PC-3 (cell line): ENCODE measurements at regions not wholly inside any gene's neighbourhood (a gene's known extent, or its start where the extent isn't known, plus 50 kb on each side); places are given as distances from the start of the nearest gene placed in this dataset.

Experiments
- ATAC-seq: fragments of 200-7000 bp; cut with Tn5 transposase; 2 replicates; pipeline ENCODE4 v1.9.1; 2020; ENCODE audit warnings: mild to moderate bottlenecking, moderate library complexity
- BruUV-seq: library from RNA; stranded (reverse); fragments of 400-500 nt; replicated peaks from 2 replicates; lab custom pipeline; 2021; lab: Mats Ljungman, UMichigan
- CTCF ChIA-PET: fragments of 300-600 bp; sonication (Branson Sonifier 250); formaldehyde crosslinking; loops from one replicate; lab custom pipeline; 2022; ENCODE audit warnings: antibody characterized with exemption; lab: Charles Lee
- POLR2A ChIA-PET: fragments of 300-600 bp; sonication (Branson Sonifier 250); formaldehyde crosslinking; loops from one replicate; lab custom pipeline; 2022; ENCODE audit warnings: antibody characterized with exemption; ENCODE audit not compliant: unreplicated experiment; lab: Charles Lee
- DNase-seq: peaks from one replicate; pipeline ENCODE4 v3.0.0-alpha.2; 2015
- H2AFZ ChIP-seq: fragments of 300-600 bp; sonication (generic); 2 replicates; pipeline ENCODE4 v1.6.0; 2016; ENCODE audit warnings: antibody characterized with exemption, low read length
- H3F3A ChIP-seq: fragments of 300-600 bp; sonication (generic); one replicate; pipeline ENCODE4 v1.6.0; 2017; ENCODE audit warnings: antibody characterized with exemption, low read length, control low read depth, mild to moderate bottlenecking; ENCODE audit not compliant: unreplicated experiment
- H3K27ac ChIP-seq: fragments of 300-600 bp; sonication (generic); 2 replicates; pipeline ENCODE4 v1.5.1; 2016; ENCODE audit warnings: mild to moderate bottlenecking, low read length
- H3K27me3 ChIP-seq: fragments of 300-600 bp; sonication (generic); 2 replicates; pipeline ENCODE4 v1.6.1; 2016; ENCODE audit warnings: low read length, mixed read lengths
- H3K36me3 ChIP-seq: fragments of 300-600 bp; sonication (generic); 2 replicates; pipeline ENCODE4 v1.6.1; 2016; ENCODE audit warnings: low read depth, mixed run types, low read length, mixed read lengths
- H3K4me1 ChIP-seq: fragments of 300-600 bp; sonication (generic); 2 replicates; pipeline ENCODE4 v1.5.1; 2016; ENCODE audit warnings: low read length; ENCODE audit not compliant: insufficient read depth
- H3K4me2 ChIP-seq: fragments of 300-600 bp; sonication (generic); 2 replicates; pipeline ENCODE4 v1.6.0; 2016; ENCODE audit warnings: low read length
- H3K4me3 ChIP-seq: fragments of 300-600 bp; sonication (generic); 2 replicates; pipeline ENCODE4 v1.5.1; 2016; ENCODE audit warnings: mild to moderate bottlenecking, low read length, mixed read lengths
- H3K79me2 ChIP-seq: fragments of 300-600 bp; sonication (generic); 2 replicates; pipeline ENCODE4 v1.6.1; 2017; ENCODE audit warnings: low read length, mixed read lengths
- H3K9ac ChIP-seq: fragments of 300-600 bp; sonication (generic); 2 replicates; pipeline ENCODE4 v1.6.0; 2016; ENCODE audit warnings: mild to moderate bottlenecking, low read length
- H3K9me2 ChIP-seq: fragments of 300-600 bp; sonication (generic); replicated peaks from 2 replicates; pipeline ENCODE4 v1.6.1; 2016; ENCODE audit warnings: mixed run types, low read length, mixed read lengths
- H3K9me3 ChIP-seq: fragments of 300-600 bp; sonication (generic); 2 replicates; pipeline ENCODE4 v1.6.1; 2016; ENCODE audit warnings: low read length, mixed read lengths
- H4K20me1 ChIP-seq: fragments of 300-600 bp; sonication (generic); 2 replicates; pipeline ENCODE4 v1.6.1; 2016; ENCODE audit warnings: low read length, mixed read lengths
- CTCF ChIP-seq: fragments of 300-600 bp; sonication (generic); conservative IDR thresholded peaks from 2 replicates; pipeline ENCODE4 v1.5.1; 2017; ENCODE audit warnings: antibody characterized with exemption, low read depth, mild to moderate bottlenecking, low read length
- EZH2 ChIP-seq: fragments of 300-600 bp; sonication (generic); IDR thresholded peaks from one replicate; pipeline ENCODE4 v1.6.1; 2017; ENCODE audit warnings: antibody characterized with exemption, mild to moderate bottlenecking, low read length; ENCODE audit not compliant: unreplicated experiment
- EZH2phosphoT487 ChIP-seq: fragments of 300-600 bp; sonication (generic); IDR thresholded peaks from 2 replicates; pipeline ENCODE4 v1.6.1; 2018; ENCODE audit warnings: mild to moderate bottlenecking, antibody characterized with exemption, low read length, borderline replicate concordance
- intact Hi-C: fragments of 100-400 bp; cut with micrococcal nuclease; formaldehyde crosslinking; loops from 2 replicates; pipeline ENCODE4 v1.9.0; 2023

GRCh38 chr2:236971131-236971821 lies 114.4 kb upstream of the COPS8 start:
- H2AFZ ChIP-seq, result no peak overlapping the region
- no peak for DNase-seq
- H3F3A ChIP-seq, result peaks cover 4% of the 10 kb centered on the region
- ChIA-PET POLR2A (no interaction called here), CTCF (no interaction called here)
- no peak for ATAC-seq
- no peaks in the 10 kb centered on the region for H3K9me3 ChIP-seq
- TF ChIP-seq EZH2 (no peak), EZH2phosphoT487 (no peak), CTCF (no peak)
- no peaks in the 10 kb centered on the region for H3K9me2 ChIP-seq
- H3K79me2 ChIP-seq, result no peaks in the 10 kb centered on the region
- no peaks in the 10 kb centered on the region for H4K20me1 ChIP-seq
- H3K4me1 ChIP-seq, result peaks cover 24% of the 10 kb centered on the region
- BruUV-seq, result no TSS peak
- no peak overlapping the region for H3K9ac ChIP-seq
- H3K4me2 ChIP-seq, result no peak overlapping the region
- intact Hi-C loops, result no loop called here
- no peaks in the 10 kb centered on the region for H3K27me3 ChIP-seq
- H3K36me3 ChIP-seq, result no peaks in the 10 kb centered on the region
- H3K4me3 ChIP-seq, result no peak overlapping the region
- no peak overlapping the region for H3K27ac ChIP-seq

GRCh38 chr2:236971919-236972381 lies 113.7 kb upstream of the COPS8 start:
- no peaks in the 10 kb centered on the region for H3K27me3 ChIP-seq
- H3K9me3 ChIP-seq, result no peaks in the 10 kb centered on the region
- no peak overlapping the region; the same call in 1 of the 2 replicates for H2AFZ ChIP-seq
- H3K4me2 ChIP-seq, result peak overlapping the region; percentile 50; the same call in 1 of the 2 replicates
- no peak for ATAC-seq
- H4K20me1 ChIP-seq, result no peaks in the 10 kb centered on the region
- H3K4me1 ChIP-seq, result peaks cover 24% of the 10 kb centered on the region
- no peak for DNase-seq
- BruUV-seq, result no TSS peak
- H3F3A ChIP-seq, result peaks cover 4% of the 10 kb centered on the region
- intact Hi-C loops, result no loop called here
- H3K4me3 ChIP-seq, result no peak overlapping the region
- no peaks in the 10 kb centered on the region for H3K9me2 ChIP-seq
- H3K27ac ChIP-seq, result no peak overlapping the region
- no peaks in the 10 kb centered on the region for H3K79me2 ChIP-seq
- POLR2A ChIA-PET, result no interaction called here
- CTCF ChIA-PET, result interaction anchor here (0.6 kb wide), 1 partner anchor 26 kb away, joined by 3 read pairs; no protein-coding TSS in a partner anchor
- H3K9ac ChIP-seq, result no peak overlapping the region
- no peaks in the 10 kb centered on the region for H3K36me3 ChIP-seq
- no peak for TF ChIP-seq EZH2phosphoT487
- TF ChIP-seq CTCF, result no peak
- TF ChIP-seq EZH2, result no peak
